ENCODE measurements at regions not wholly inside any gene's neighbourhood (a gene's known extent, or its start where the extent isn't known, plus 50 kb on each side); places are given as distances from the start of the nearest gene placed in this dataset.

GRCh38 chr13:59607780-59608233 lies 555.9 kb downstream of the DIAPH3 start:
- DNase-seq, result no peak

GRCh38 chr13:59609421-59609820 lies 554.3 kb downstream of the DIAPH3 start:
- DNase-seq, result no peak
